SK-N-SH (cell line): ENCODE measurements at regions not wholly inside any gene's neighbourhood (a gene's known extent, or its start where the extent isn't known, plus 50 kb on each side); places are given as distances from the start of the nearest gene placed in this dataset.

Experiments
- CTCF ChIA-PET: fragments of 300-600, 350-600 bp; formaldehyde crosslinking; extraction: SDS; loops from one replicate; lab custom pipeline; 2021; lab: Yijun Ruan, JAX
- POLR2A ChIA-PET: fragments of 350-600 bp; sonication (Branson Sonifier 250); formaldehyde crosslinking; extraction: SDS; loops from one replicate; lab custom pipeline; 2020; ENCODE audit warnings: antibody characterized with exemption, inconsistent platforms; lab: Yijun Ruan, JAX
- DNase-seq: peaks from one replicate; pipeline ENCODE4 v3.0.0; 2012
- H2AFZ ChIP-seq: fragments of 200-600 bp; sonication (generic); 2 replicates; pipeline ENCODE4 v1.8.1; 2016; ENCODE audit warnings: antibody characterized with exemption, mild to moderate bottlenecking, low read depth
- H3F3A ChIP-seq: fragments of 200-600 bp; sonication (generic); replicated peaks from 2 replicates; pipeline ENCODE3; 2016; ENCODE audit warnings: antibody characterized with exemption, mild to moderate bottlenecking; ENCODE audit not compliant: insufficient read depth
- H3K27ac ChIP-seq, 2 experiments: fragments of 200-500 bp in 1 of 2; fragments of 200-600 bp in 1 of 2; sonication (Bioruptor generic) in 1 of 2; sonication (generic), shearing (Covaris generic) in 1 of 2; 2 replicates each; pipeline versions ENCODE4 v1.5.1 to v1.6.1; 2014 to 2016; ENCODE audit warnings: low read depth in 2 of 2, inconsistent platforms in 1 of 2, low read length in 1 of 2, mild to moderate bottlenecking in 1 of 2, mixed read lengths in 1 of 2
- H3K27me3 ChIP-seq: fragments of 200-600 bp; sonication (generic), shearing (Covaris generic); 2 replicates; pipeline ENCODE4 v1.6.1; 2016; ENCODE audit warnings: mixed run types; ENCODE audit not compliant: insufficient read depth
- H3K36me3 ChIP-seq, 2 experiments: fragments of 200-500 bp in 1 of 2; fragments of 200-600 bp in 1 of 2; sonication (Bioruptor generic) in 1 of 2; sonication (generic) in 1 of 2; replicated peaks in 1 of 2; 2 replicates each; pipeline versions ENCODE3 to v1.5.1; 2014 to 2016; ENCODE audit warnings: low read length in 1 of 2, mild to moderate bottlenecking in 1 of 2; ENCODE audit not compliant: insufficient read depth in 2 of 2, control insufficient read depth in 1 of 2
- H3K4me1 ChIP-seq, 2 experiments: fragments of 200-500 bp in 1 of 2; fragments of 200-600 bp in 1 of 2; sonication (Bioruptor generic) in 1 of 2; sonication (generic), shearing (Covaris generic) in 1 of 2; 2 replicates each; pipeline versions ENCODE4 v1.5.1 to v1.6.1; 2014 to 2016; ENCODE audit warnings: low read depth in 1 of 2, low read length in 1 of 2, mixed run types in 1 of 2; ENCODE audit not compliant: insufficient read depth in 2 of 2, control insufficient read depth in 1 of 2
- H3K4me2 ChIP-seq: fragments of 200-600 bp; sonication (generic), shearing (Covaris generic); 2 replicates; pipeline ENCODE4 v1.6.1; 2017; ENCODE audit warnings: mixed run types
- H3K4me3 ChIP-seq, 2 experiments: fragments of 200-500 bp in 1 of 2; fragments of 200-600 bp in 1 of 2; sonication (Bioruptor generic) in 1 of 2; sonication (generic), shearing (Covaris generic) in 1 of 2; 2 replicates each; pipeline versions ENCODE4 v1.5.1 to v1.8.1; 2014 to 2016; ENCODE audit warnings: low read depth in 2 of 2, inconsistent platforms in 1 of 2, low read length in 1 of 2, mild to moderate bottlenecking in 1 of 2, mixed read lengths in 1 of 2, moderate library complexity in 1 of 2
- H3K79me2 ChIP-seq: fragments of 200-600 bp; sonication (generic); 2 replicates; pipeline ENCODE4 v1.8.1; 2017; ENCODE audit warnings: mild to moderate bottlenecking; ENCODE audit not compliant: insufficient read depth
- H3K9ac ChIP-seq: fragments of 200-600 bp; sonication (generic); 2 replicates; pipeline ENCODE4 v1.6.1; 2017; ENCODE audit warnings: mixed run types
- H3K9me2 ChIP-seq: fragments of 200-600 bp; sonication (generic); 2 replicates; pipeline ENCODE4 v1.6.1; 2017; ENCODE audit warnings: mixed run types
- H3K9me3 ChIP-seq: fragments of 200-600 bp; sonication (generic); 2 replicates; pipeline ENCODE4 v1.6.1; 2017; ENCODE audit warnings: mixed run types, mild to moderate bottlenecking, moderate library complexity
- H4K20me1 ChIP-seq: fragments of 200-600 bp; sonication (generic); 2 replicates; pipeline ENCODE4 v1.6.1; 2017; ENCODE audit warnings: mild to moderate bottlenecking, mixed run types; ENCODE audit not compliant: insufficient read depth
- EZH2phosphoT487 ChIP-seq: fragments of 200-600 bp; sonication (generic); IDR thresholded peaks from 2 replicates; pipeline ENCODE4 v1.6.1; 2017; ENCODE audit warnings: low read depth, mixed run types, mild to moderate bottlenecking, antibody characterized with exemption, moderate library complexity, borderline replicate concordance
- FOXJ3 ChIP-seq: sonication (generic); formaldehyde crosslinking; IDR thresholded peaks from 2 replicates; pipeline ENCODE4 v1.5.1; 2020; ENCODE audit warnings: mild to moderate bottlenecking, missing genetic modification reagents
- FOXM1 ChIP-seq: IDR thresholded peaks from 2 replicates; pipeline ENCODE4 v1.4.0; 2012; ENCODE audit warnings: low read depth, mild to moderate bottlenecking
- GATA2 ChIP-seq: sonication (generic); formaldehyde crosslinking; IDR thresholded peaks from 2 replicates; pipeline ENCODE4 v1.5.0; 2020; ENCODE audit warnings: mild to moderate bottlenecking, missing genetic modification reagents
- JUND ChIP-seq: IDR thresholded peaks from 2 replicates; pipeline ENCODE4 v1.4.0; 2012
- MXI1 ChIP-seq: IDR thresholded peaks from 2 replicates; pipeline ENCODE4 v1.6.1; 2012; ENCODE audit warnings: mild to moderate bottlenecking, low read depth, low read length, improper control_type of control experiment
- NRF1 ChIP-seq: IDR thresholded peaks from 2 replicates; pipeline ENCODE4 v1.6.1; 2012; ENCODE audit warnings: low read depth, mild to moderate bottlenecking, low read length
- PBX3 ChIP-seq: IDR thresholded peaks from 2 replicates; pipeline ENCODE4; 2012
- POLR2AphosphoS5 ChIP-seq: IDR thresholded peaks from 2 replicates; pipeline ENCODE4 v1.6.1; 2012; ENCODE audit warnings: low read depth, low read length
- RAD21 ChIP-seq: IDR thresholded peaks from 2 replicates; pipeline ENCODE4 v1.6.1; 2012; ENCODE audit warnings: mild to moderate bottlenecking, low read length
- RCOR1 ChIP-seq: fragments of 150-350 bp; IDR thresholded peaks from 2 replicates; pipeline ENCODE4 v1.6.1; 2017; ENCODE audit warnings: antibody characterized with exemption, low read length
- REST ChIP-seq: IDR thresholded peaks from 2 replicates; pipeline ENCODE4 v1.6.1; 2012; ENCODE audit warnings: mild to moderate bottlenecking, low read depth, low read length, moderate library complexity
- SIN3A ChIP-seq: IDR thresholded peaks from 2 replicates; pipeline ENCODE4 v1.6.1; 2012; ENCODE audit warnings: low read depth, mild to moderate bottlenecking, low read length, moderate library complexity, borderline replicate concordance
- SMC3 ChIP-seq: IDR thresholded peaks from 2 replicates; pipeline ENCODE4 v1.6.1; 2012; ENCODE audit warnings: low read depth, low read length, improper control_type of control experiment
- TCF12 ChIP-seq: IDR thresholded peaks from 2 replicates; pipeline ENCODE4 v1.4.0; 2012
- USF2 ChIP-seq: fragments of 150-350 bp; IDR thresholded peaks from 2 replicates; pipeline ENCODE4 v1.6.1; 2017; ENCODE audit warnings: antibody characterized with exemption, low read length, low read depth, borderline replicate concordance
- WGBS: methylation state at CpG from one replicate; pipeline ENCODE4 v1.1.6; 2017; ENCODE audit warnings: low lambda C conversion rate; 5-methylcytosine and 5-hydroxymethylcytosine counted together
- TF ChIP-seq, protein P1 (sequence below): fragments of 200-600 bp; sonication (generic); IDR thresholded peaks from 2 replicates; pipeline ENCODE4 v1.6.1; 2017; ENCODE audit warnings: antibody characterized with exemption, mild to moderate bottlenecking, moderate library complexity

DNA sequence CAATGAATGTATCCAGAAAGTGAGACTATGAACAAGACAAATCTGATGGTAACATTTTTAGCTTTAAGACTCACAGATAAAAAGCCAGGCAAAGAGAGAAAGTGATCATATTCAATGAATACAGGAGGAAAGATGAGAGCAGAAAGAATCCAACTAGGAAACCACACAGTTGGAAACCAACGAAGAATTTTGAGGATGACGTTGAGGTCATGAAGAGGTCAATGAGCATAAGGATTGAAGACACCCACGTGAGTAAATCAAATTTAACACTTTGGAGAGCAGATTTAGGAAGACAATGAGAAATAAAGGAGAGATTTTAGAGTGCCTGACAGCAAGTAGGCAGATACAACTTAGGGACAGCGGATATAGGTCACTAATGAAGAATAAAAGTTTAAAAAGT lies 948.1 kb downstream of the KCNJ2 start:
- no peaks in the 10 kb centered on the region for H3K79me2 ChIP-seq
- no peak overlapping the region for H3K4me2 ChIP-seq
- no peak overlapping the region for H3K27ac ChIP-seq
- WGBS: 72% methylated on average over 4 of the region's 4 CpGs
- no peak overlapping the region for H3K4me3 ChIP-seq
- H4K20me1 ChIP-seq: no peaks in the 10 kb centered on the region
- no peaks in the 10 kb centered on the region for H3K9me3 ChIP-seq
- TF ChIP-seq MXI1 (no peak), FOXM1 (no peak), USF2 (no peak), PBX3 (no peak), SIN3A (no peak), EZH2phosphoT487 (no peak), NRF1 (no peak), JUND (no peak), GATA2 (no peak), SMC3 (no peak), TCF12 (no peak), POLR2AphosphoS5 (no peak)
- H2AFZ ChIP-seq: no peak overlapping the region
- CTCF ChIA-PET: interaction anchor here (0.6 to 1.8 kb wide), 9 partner anchors 13 to 1422 kb away, joined by 3 to 17 read pairs (median 4); no protein-coding TSS in a partner anchor
- H3K9ac ChIP-seq: no peak overlapping the region
- H3F3A ChIP-seq: no peaks in the 10 kb centered on the region
- POLR2A ChIA-PET: no interaction called here
- no peaks in the 10 kb centered on the region for H3K27me3 ChIP-seq
- no peaks in the 10 kb centered on the region for H3K9me2 ChIP-seq
- no peak for DNase-seq
- H3K36me3 ChIP-seq: no peaks in the 10 kb centered on the region
- H3K4me1 ChIP-seq: no peaks in the 10 kb centered on the region

DNA sequence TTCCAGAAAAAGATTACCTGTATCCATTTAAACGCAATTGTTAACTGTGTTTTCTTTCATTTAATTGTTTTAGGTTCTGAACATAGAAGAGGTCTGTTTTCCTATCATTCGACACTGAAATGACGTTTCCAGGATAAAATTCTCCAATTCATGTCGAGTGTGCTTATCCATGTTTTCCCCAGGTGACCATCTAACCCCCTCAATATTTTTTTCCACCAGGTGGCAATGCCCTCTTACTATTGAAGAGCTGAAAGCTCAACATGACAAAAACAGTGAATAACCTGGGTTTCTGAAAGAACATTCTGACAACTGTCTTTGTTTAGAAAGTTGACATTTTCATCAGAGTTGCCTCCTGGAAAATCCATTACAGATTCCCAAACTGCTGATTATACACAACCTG lies 948.7 kb downstream of the KCNJ2 start:
- Histone ChIP-seq H3K4me2 (no peak overlapping the region), H3K79me2 (no peaks in the 10 kb centered on the region), H3K9me2 (no peaks in the 10 kb centered on the region), H3K4me1 (no peaks in the 10 kb centered on the region), H3K4me3 (no peak overlapping the region), H3K36me3 (no peaks in the 10 kb centered on the region), H3F3A (no peaks in the 10 kb centered on the region), H3K27ac (no peak overlapping the region), H3K27me3 (no peaks in the 10 kb centered on the region), H3K9ac (no peak overlapping the region), H4K20me1 (no peaks in the 10 kb centered on the region)
- CTCF ChIA-PET: interaction anchor here (0.6 to 1.8 kb wide), 9 partner anchors 13 to 1422 kb away, joined by 3 to 17 read pairs (median 4); no protein-coding TSS in a partner anchor
- DNase-seq: peak; percentile 32
- no peak for TF ChIP-seq SIN3A
- TF ChIP-seq FOXJ3 (CRISPR knock-in tag): no peak
- TF ChIP-seq, protein P1, sequence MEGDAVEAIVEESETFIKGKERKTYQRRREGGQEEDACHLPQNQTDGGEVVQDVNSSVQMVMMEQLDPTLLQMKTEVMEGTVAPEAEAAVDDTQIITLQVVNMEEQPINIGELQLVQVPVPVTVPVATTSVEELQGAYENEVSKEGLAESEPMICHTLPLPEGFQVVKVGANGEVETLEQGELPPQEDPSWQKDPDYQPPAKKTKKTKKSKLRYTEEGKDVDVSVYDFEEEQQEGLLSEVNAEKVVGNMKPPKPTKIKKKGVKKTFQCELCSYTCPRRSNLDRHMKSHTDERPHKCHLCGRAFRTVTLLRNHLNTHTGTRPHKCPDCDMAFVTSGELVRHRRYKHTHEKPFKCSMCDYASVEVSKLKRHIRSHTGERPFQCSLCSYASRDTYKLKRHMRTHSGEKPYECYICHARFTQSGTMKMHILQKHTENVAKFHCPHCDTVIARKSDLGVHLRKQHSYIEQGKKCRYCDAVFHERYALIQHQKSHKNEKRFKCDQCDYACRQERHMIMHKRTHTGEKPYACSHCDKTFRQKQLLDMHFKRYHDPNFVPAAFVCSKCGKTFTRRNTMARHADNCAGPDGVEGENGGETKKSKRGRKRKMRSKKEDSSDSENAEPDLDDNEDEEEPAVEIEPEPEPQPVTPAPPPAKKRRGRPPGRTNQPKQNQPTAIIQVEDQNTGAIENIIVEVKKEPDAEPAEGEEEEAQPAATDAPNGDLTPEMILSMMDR: peak; percentile 67
- peak; percentile 81 for TF ChIP-seq RAD21
- TF ChIP-seq PBX3: no peak
- no peak for TF ChIP-seq JUND
- TF ChIP-seq FOXM1: no peak
- TF ChIP-seq REST: no peak
- peak; percentile 73 for TF ChIP-seq SMC3
- TF ChIP-seq RCOR1: no peak
- TF ChIP-seq, all 33 proteins: peak for 3
- H2AFZ ChIP-seq: no peak overlapping the region
- no peaks in the 10 kb centered on the region for H3K9me3 ChIP-seq
- 54% methylated on average over 4 of the region's 4 CpGs for WGBS
- POLR2A ChIA-PET: no interaction called here
